ENCODE measurements at regions not wholly inside any gene's neighbourhood (a gene's known extent, or its start where the extent isn't known, plus 50 kb on each side); places are given as distances from the start of the nearest gene placed in this dataset.

GRCh38 chr4:176001151-176002006 lies 64.3 kb upstream of the WDR17 start:
- DNase-seq: peak; percentile 36
- in situ Hi-C loops (cut with MboI; ENCODE audit: low pct_unique_long_range_greater_than_20kb, low sequenced_read_pairs): no loop called here

GRCh38 chr4:176002007-176002613 lies 63.5 kb upstream of the WDR17 start:
- peak; percentile 37 for DNase-seq
- in situ Hi-C loops (cut with MboI; ENCODE audit: low pct_unique_long_range_greater_than_20kb, low sequenced_read_pairs): no loop called here

- no peak for DNase-seq
- in situ Hi-C loops (cut with MboI; ENCODE audit: low pct_unique_long_range_greater_than_20kb, low sequenced_read_pairs): no loop called here
Observed at GRCh38 chr4:176005766-176006165, 59.9 kb upstream of the WDR17 start.

- no peak for DNase-seq
- in situ Hi-C loops (cut with MboI; ENCODE audit: low pct_unique_long_range_greater_than_20kb, low sequenced_read_pairs): no loop called here
Observed at GRCh38 chr4:176009254-176009653, 56.4 kb upstream of the WDR17 start.

- in situ Hi-C loops (cut with MboI; ENCODE audit: low pct_unique_long_range_greater_than_20kb, low sequenced_read_pairs): no loop called here
Observed at GRCh38 chr4:176011529-176011928, 54.1 kb upstream of the WDR17 start.

GRCh38 chr4:176013476-176014247 lies 52.0 kb upstream of the WDR17 start:
- peak; percentile 82 for DNase-seq
- in situ Hi-C loops (cut with MboI; ENCODE audit: low pct_unique_long_range_greater_than_20kb, low sequenced_read_pairs): no loop called here

More at GRCh38 chr4:176011529-176011928, 54.1 kb upstream of the WDR17 start:
- no peak for DNase-seq

GRCh38 chr4:176014583-176015108 lies 51.0 kb upstream of the WDR17 start:
- in situ Hi-C loops (cut with MboI; ENCODE audit: low pct_unique_long_range_greater_than_20kb, low sequenced_read_pairs): no loop called here
- no peak for DNase-seq

All from KBM-7 (cell line).